Omental fat pad (tissue), 3 donors: ENCODE measurements at regions not wholly inside any gene's neighbourhood (a gene's known extent, or its start where the extent isn't known, plus 50 kb on each side); places are given as distances from the start of the nearest gene placed in this dataset.

ENCODE experiments used
- ATAC-seq: fragments of 150-250 bp; one replicate; pipeline ENCODE4 v1.9.1; 2016; ENCODE audit warnings: mild to moderate bottlenecking, moderate library complexity; ENCODE audit not compliant: low FRiP score
- DNase-seq: peaks from one replicate; pipeline ENCODE4 v3.0.0-alpha.2; 2019; ENCODE audit warnings: low spot score
- CTCF ChIP-seq, 3 donors: fragments of 450-650 bp; IDR thresholded peaks; one replicate each; pipeline ENCODE4 v1.5.1; 2016 to 2017; ENCODE audit warnings: antibody characterized with exemption in 3 of 3, mild to moderate bottlenecking in 3 of 3, moderate library complexity in 2 of 3

GRCh38 chr19:28331596-28331995 lies 881.4 kb downstream of the UQCRFS1 start:
- no peak for DNase-seq
- ATAC-seq, result no peak

GRCh38 chr19:28330831-28331230 lies 882.1 kb downstream of the UQCRFS1 start:
- no peak for TF ChIP-seq CTCF (IDR thresholded peaks at IDR 0.05)

More at GRCh38 chr19:28331596-28331995, 881.4 kb downstream of the UQCRFS1 start:
- TF ChIP-seq CTCF (IDR thresholded peaks at IDR 0.05), result no peak

GRCh38 chr19:28329429-28329828 lies 883.5 kb downstream of the UQCRFS1 start:
- no peak for TF ChIP-seq CTCF (IDR thresholded peaks at IDR 0.05)
- DNase-seq (no peak), ATAC-seq (no peak)

More at GRCh38 chr19:28330831-28331230, 882.1 kb downstream of the UQCRFS1 start:
- ATAC-seq (no peak), DNase-seq (no peak)

- no peak for DNase-seq
Measured at GRCh38 chr19:28327905-28328304, 885.0 kb downstream of the UQCRFS1 start.

GRCh38 chr19:28326746-28327145 lies 886.2 kb downstream of the UQCRFS1 start:
- no peak for DNase-seq
- ATAC-seq, result no peak
- no peak for TF ChIP-seq CTCF (IDR thresholded peaks at IDR 0.05)

More at GRCh38 chr19:28327905-28328304, 885.0 kb downstream of the UQCRFS1 start:
- no peak for TF ChIP-seq CTCF (IDR thresholded peaks at IDR 0.05)
- no peak for ATAC-seq

- no peak for TF ChIP-seq CTCF (IDR thresholded peaks at IDR 0.05)
- ATAC-seq (no peak), DNase-seq (no peak)
Measured at GRCh38 chr19:28324275-28325060, 888.5 kb downstream of the UQCRFS1 start.

GRCh38 chr19:28322945-28323344 lies 890.0 kb downstream of the UQCRFS1 start:
- DNase-seq (no peak), ATAC-seq (no peak)
- no peak for TF ChIP-seq CTCF (IDR thresholded peaks at IDR 0.05)
